Endothelial cell of umbilical vein (primary cell): ENCODE measurements at regions not wholly inside any gene's neighbourhood (a gene's known extent, or its start where the extent isn't known, plus 50 kb on each side); places are given as distances from the start of the nearest gene placed in this dataset.

Experiments
- EZH2 ChIP-seq: IDR thresholded peaks from 2 replicates; pipeline ENCODE4 v1.6.1; 2012; ENCODE audit warnings: borderline replicate concordance, low read depth, mild to moderate bottlenecking, moderate library complexity, low read length, inconsistent platforms; ENCODE audit not compliant: severe bottlenecking
- GATA2 ChIP-seq: IDR thresholded peaks from 2 replicates; pipeline ENCODE4 v1.7.0; 2011; ENCODE audit warnings: low read depth, mild to moderate bottlenecking, moderate library complexity, mixed read lengths, low read length; ENCODE audit not compliant: insufficient read length, insufficient read depth
- POLR2A ChIP-seq: IDR thresholded peaks from 2 replicates; pipeline ENCODE4 v1.6.1; 2012; ENCODE audit warnings: low read depth, mild to moderate bottlenecking, control low read depth, low read length
- POLR2AphosphoS5 ChIP-seq: IDR thresholded peaks from 2 replicates; pipeline ENCODE4 v1.6.1; 2012; ENCODE audit warnings: low read depth, mild to moderate bottlenecking, control low read depth, low read length, moderate library complexity; ENCODE audit not compliant: insufficient read depth
- TF ChIP-seq, protein P1 (sequence below), 2 donors: IDR thresholded peaks; 1 replicate in 1 of 2; 2 replicates in 1 of 2; pipeline ENCODE4 v1.5.1; 2011; ENCODE audit warnings: low read length in 2 of 2, mild to moderate bottlenecking in 2 of 2, moderate library complexity in 2 of 2, control low read depth in 1 of 2, inconsistent platforms in 1 of 2, low read depth in 1 of 2; ENCODE audit not compliant: insufficient read depth in 1 of 2; ENCODE audit errors: extremely low read depth in 1 of 2
- TF ChIP-seq, protein P2 (sequence below): IDR thresholded peaks from 2 replicates; pipeline ENCODE4 v1.6.1; 2011; ENCODE audit not compliant: insufficient read depth, insufficient read length

DNA sequence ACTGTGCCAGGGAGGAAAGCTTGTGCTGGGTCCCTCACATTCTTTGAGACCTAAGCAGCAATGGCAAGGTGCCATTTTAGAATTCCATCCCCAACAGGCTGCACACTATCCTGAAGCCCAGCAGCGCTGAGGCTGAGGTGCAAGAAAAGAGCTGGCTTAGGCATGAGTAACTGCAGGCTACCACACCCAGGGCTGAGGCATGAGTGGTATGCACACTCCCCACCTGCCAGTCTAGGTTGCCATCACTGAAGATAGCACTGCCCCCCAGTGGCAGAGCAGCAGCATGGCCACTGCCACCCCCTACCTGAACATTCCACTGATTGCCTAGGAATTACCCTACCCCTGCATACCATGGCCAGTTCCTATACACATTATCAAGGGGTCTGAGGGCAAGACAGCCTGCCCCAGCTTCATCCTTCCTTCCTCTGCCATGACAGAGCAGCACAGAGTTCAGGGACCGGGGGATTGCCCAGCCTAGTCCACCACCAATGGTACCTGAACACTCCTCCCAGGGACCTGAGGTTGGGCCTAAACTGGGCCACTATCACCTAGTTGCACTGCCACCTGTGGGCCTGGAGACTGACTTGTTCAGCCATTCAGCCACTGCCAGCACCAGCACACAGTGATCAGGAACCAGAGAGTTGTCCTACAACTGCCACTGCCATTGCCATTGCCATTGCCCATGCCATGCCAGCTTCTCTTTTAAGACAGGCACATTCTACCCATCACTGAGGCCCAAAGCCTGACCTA is 129.8 kb downstream of the SATB1 start:
- no peak for TF ChIP-seq GATA2
- TF ChIP-seq, protein P1, sequence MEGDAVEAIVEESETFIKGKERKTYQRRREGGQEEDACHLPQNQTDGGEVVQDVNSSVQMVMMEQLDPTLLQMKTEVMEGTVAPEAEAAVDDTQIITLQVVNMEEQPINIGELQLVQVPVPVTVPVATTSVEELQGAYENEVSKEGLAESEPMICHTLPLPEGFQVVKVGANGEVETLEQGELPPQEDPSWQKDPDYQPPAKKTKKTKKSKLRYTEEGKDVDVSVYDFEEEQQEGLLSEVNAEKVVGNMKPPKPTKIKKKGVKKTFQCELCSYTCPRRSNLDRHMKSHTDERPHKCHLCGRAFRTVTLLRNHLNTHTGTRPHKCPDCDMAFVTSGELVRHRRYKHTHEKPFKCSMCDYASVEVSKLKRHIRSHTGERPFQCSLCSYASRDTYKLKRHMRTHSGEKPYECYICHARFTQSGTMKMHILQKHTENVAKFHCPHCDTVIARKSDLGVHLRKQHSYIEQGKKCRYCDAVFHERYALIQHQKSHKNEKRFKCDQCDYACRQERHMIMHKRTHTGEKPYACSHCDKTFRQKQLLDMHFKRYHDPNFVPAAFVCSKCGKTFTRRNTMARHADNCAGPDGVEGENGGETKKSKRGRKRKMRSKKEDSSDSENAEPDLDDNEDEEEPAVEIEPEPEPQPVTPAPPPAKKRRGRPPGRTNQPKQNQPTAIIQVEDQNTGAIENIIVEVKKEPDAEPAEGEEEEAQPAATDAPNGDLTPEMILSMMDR (IDR thresholded peaks at IDR 0.05; ENCODE audit: extremely low read depth in 1 of 2, insufficient read depth in 1 of 2, low read depth in 1 of 2, low read length in 2 of 2) = no peak
- TF ChIP-seq, protein P2, sequence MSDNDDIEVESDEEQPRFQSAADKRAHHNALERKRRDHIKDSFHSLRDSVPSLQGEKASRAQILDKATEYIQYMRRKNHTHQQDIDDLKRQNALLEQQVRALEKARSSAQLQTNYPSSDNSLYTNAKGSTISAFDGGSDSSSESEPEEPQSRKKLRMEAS = no peak
- TF ChIP-seq POLR2A = no peak
- TF ChIP-seq EZH2 = no peak
- no peak for TF ChIP-seq POLR2AphosphoS5
